Muscle of leg (tissue), 3 donors: ENCODE measurements at regions not wholly inside any gene's neighbourhood (a gene's known extent, or its start where the extent isn't known, plus 50 kb on each side); places are given as distances from the start of the nearest gene placed in this dataset.

Experiments
- DNase-seq: peaks from one replicate; pipeline ENCODE4 v3.0.0; 2013
- H3K27ac ChIP-seq: one replicate; pipeline ENCODE4 v1.5.1; 2013; ENCODE audit warnings: mild to moderate bottlenecking, low read length, control low read depth
- H3K27me3 ChIP-seq: one replicate; pipeline ENCODE4 v1.6.1; 2013; ENCODE audit warnings: low read length; ENCODE audit not compliant: control insufficient read depth, insufficient read depth
- H3K36me3 ChIP-seq: one replicate; pipeline ENCODE4 v1.6.1; 2013; ENCODE audit warnings: low read length; ENCODE audit not compliant: control insufficient read depth, insufficient read depth
- H3K4me1 ChIP-seq: one replicate; pipeline ENCODE4 v1.6.1; 2013; ENCODE audit warnings: low read length; ENCODE audit not compliant: control insufficient read depth, insufficient read depth
- H3K4me3 ChIP-seq: one replicate; pipeline ENCODE4 v1.5.1; 2013; ENCODE audit warnings: low read length, control low read depth
- H3K9me3 ChIP-seq: replicated peaks from 2 replicates; pipeline ENCODE4 v1.6.1; 2013; ENCODE audit warnings: low read depth, low read length; ENCODE audit not compliant: control insufficient read depth
- WGBS: methylation state at CpG from one replicate; pipeline ENCODE4 v1.1.5; 2013; ENCODE audit warnings: missing lambda C conversion rate; ENCODE audit not compliant: insufficient coverage; 5-methylcytosine and 5-hydroxymethylcytosine counted together

GRCh38 chr18:61989138-61989537, 96.3 kb upstream of the RNF152 start:
- Histone ChIP-seq H3K27ac (no peak overlapping the region), H3K9me3 (no peaks in the 10 kb centered on the region), H3K36me3 (no peaks in the 10 kb centered on the region), H3K4me1 (peaks cover 11% of the 10 kb centered on the region), H3K4me3 (no peak overlapping the region), H3K27me3 (no peaks in the 10 kb centered on the region)
- no CpG with 5 or more reads among the region's 4 CpGs for WGBS
- no peak for DNase-seq

GRCh38 chr18:61988100-61988499, 95.3 kb upstream of the RNF152 start:
- Histone ChIP-seq H3K4me3 (no peak overlapping the region), H3K36me3 (no peaks in the 10 kb centered on the region), H3K4me1 (peaks cover 9% of the 10 kb centered on the region), H3K27ac (no peak overlapping the region), H3K9me3 (no peaks in the 10 kb centered on the region), H3K27me3 (no peaks in the 10 kb centered on the region)
- no peak for DNase-seq
- no CpG with 5 or more reads among the region's 2 CpGs for WGBS

GRCh38 chr18:61985681-61986080, 92.9 kb upstream of the RNF152 start:
- Histone ChIP-seq H3K27me3 (no peaks in the 10 kb centered on the region), H3K36me3 (no peaks in the 10 kb centered on the region), H3K4me1 (peaks cover 2% of the 10 kb centered on the region), H3K27ac (no peak overlapping the region), H3K4me3 (no peak overlapping the region), H3K9me3 (no peaks in the 10 kb centered on the region)
- WGBS, result no CpG with 5 or more reads among the region's 1 CpG
- no peak for DNase-seq

- no peak overlapping the region for H3K4me3 ChIP-seq
- H3K27ac ChIP-seq, result peak overlapping the region; percentile 31
- peak; percentile 94 for DNase-seq
- H3K36me3 ChIP-seq, result no peaks in the 10 kb centered on the region
- WGBS, result no CpG with 5 or more reads among the region's 1 CpG
- peaks cover 2% of the 10 kb centered on the region for H3K4me1 ChIP-seq
- H3K27me3 ChIP-seq, result no peaks in the 10 kb centered on the region
- no peaks in the 10 kb centered on the region for H3K9me3 ChIP-seq
These were observed 91.5 kb upstream of the RNF152 start for GRCh38 chr18:61984349-61984748.

- no peak overlapping the region for H3K27ac ChIP-seq
- H3K36me3 ChIP-seq, result no peaks in the 10 kb centered on the region
- H3K27me3 ChIP-seq, result no peaks in the 10 kb centered on the region
- H3K9me3 ChIP-seq, result no peaks in the 10 kb centered on the region
- peaks cover 2% of the 10 kb centered on the region for H3K4me1 ChIP-seq
- WGBS, result no CpG with 5 or more reads among the region's 2 CpGs
- DNase-seq, result no peak
- H3K4me3 ChIP-seq, result no peak overlapping the region
These were observed 89.7 kb upstream of the RNF152 start for GRCh38 chr18:61982475-61982874.

- WGBS, result no CpG with 5 or more reads among the region's 2 CpGs
- H3K27me3 ChIP-seq, result no peaks in the 10 kb centered on the region
- DNase-seq, result no peak
These were observed 87.5 kb upstream of the RNF152 start for GRCh38 chr18:61980355-61980754.

GRCh38 chr18:61975526-61976326, 82.9 kb upstream of the RNF152 start:
- H3K4me1 ChIP-seq, result no peaks in the 10 kb centered on the region
- H3K27ac ChIP-seq, result no peak overlapping the region
- no peaks in the 10 kb centered on the region for H3K36me3 ChIP-seq
- no peaks in the 10 kb centered on the region for H3K9me3 ChIP-seq
- WGBS, result 92% methylated on average over 2 of the region's 9 CpGs
- no peaks in the 10 kb centered on the region for H3K27me3 ChIP-seq
- no peak overlapping the region for H3K4me3 ChIP-seq
- no peak for DNase-seq

More at GRCh38 chr18:61980355-61980754, 87.5 kb upstream of the RNF152 start:
- H3K4me3 ChIP-seq, result no peak overlapping the region
- H3K36me3 ChIP-seq, result no peaks in the 10 kb centered on the region
- H3K4me1 ChIP-seq, result peaks cover 2% of the 10 kb centered on the region
- no peak overlapping the region for H3K27ac ChIP-seq
- H3K9me3 ChIP-seq, result no peaks in the 10 kb centered on the region

GRCh38 chr18:61973273-61974115, 80.7 kb upstream of the RNF152 start:
- Histone ChIP-seq H3K27ac (no peak overlapping the region), H3K9me3 (no peaks in the 10 kb centered on the region), H3K4me3 (no peak overlapping the region), H3K36me3 (no peaks in the 10 kb centered on the region), H3K27me3 (no peaks in the 10 kb centered on the region), H3K4me1 (no peaks in the 10 kb centered on the region)
- 83% methylated on average over 3 of the region's 6 CpGs for WGBS
- DNase-seq, result no peak

- Histone ChIP-seq H3K36me3 (no peaks in the 10 kb centered on the region), H3K4me3 (no peak overlapping the region), H3K27ac (no peak overlapping the region), H3K27me3 (no peaks in the 10 kb centered on the region), H3K9me3 (no peaks in the 10 kb centered on the region), H3K4me1 (no peaks in the 10 kb centered on the region)
- no peak for DNase-seq
- 100% methylated on average over 2 of the region's 4 CpGs for WGBS
These were observed 79.8 kb upstream of the RNF152 start for GRCh38 chr18:61972389-61973264.
